WI38 (cell line): ENCODE measurements at regions not wholly inside any gene's neighbourhood (a gene's known extent, or its start where the extent isn't known, plus 50 kb on each side); places are given as distances from the start of the nearest gene placed in this dataset.

ENCODE experiments used
- H3K4me3 ChIP-seq: 2 replicates; pipeline ENCODE4 v1.5.1; 2011; ENCODE audit warnings: low read depth, mild to moderate bottlenecking, control low read depth, low read length
- TF ChIP-seq, protein P1 (sequence below): IDR thresholded peaks from 2 replicates; pipeline ENCODE4 v1.5.1; 2012; ENCODE audit warnings: low read depth, mild to moderate bottlenecking, control low read depth, low read length

DNA sequence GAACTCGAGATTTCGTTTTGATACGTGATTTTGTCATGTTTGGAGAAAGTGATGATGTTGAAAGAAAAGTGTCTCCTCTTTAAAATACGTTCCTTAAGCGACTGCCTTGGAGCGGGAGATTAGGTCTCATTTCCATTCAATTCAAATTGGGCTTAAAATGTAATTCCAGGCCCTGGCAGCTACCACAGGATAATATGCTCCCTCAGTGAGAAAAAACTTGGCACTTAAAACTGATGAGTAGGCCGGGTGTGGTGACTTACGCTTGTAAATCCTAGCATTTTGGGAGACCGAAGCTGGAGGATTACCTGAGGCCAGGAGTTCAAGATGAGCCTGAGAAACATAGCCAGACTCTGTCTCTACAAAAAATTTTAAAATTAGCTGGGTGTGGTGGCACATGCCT is 146.3 kb upstream of the L3MBTL4 start:
- TF ChIP-seq, protein P1, sequence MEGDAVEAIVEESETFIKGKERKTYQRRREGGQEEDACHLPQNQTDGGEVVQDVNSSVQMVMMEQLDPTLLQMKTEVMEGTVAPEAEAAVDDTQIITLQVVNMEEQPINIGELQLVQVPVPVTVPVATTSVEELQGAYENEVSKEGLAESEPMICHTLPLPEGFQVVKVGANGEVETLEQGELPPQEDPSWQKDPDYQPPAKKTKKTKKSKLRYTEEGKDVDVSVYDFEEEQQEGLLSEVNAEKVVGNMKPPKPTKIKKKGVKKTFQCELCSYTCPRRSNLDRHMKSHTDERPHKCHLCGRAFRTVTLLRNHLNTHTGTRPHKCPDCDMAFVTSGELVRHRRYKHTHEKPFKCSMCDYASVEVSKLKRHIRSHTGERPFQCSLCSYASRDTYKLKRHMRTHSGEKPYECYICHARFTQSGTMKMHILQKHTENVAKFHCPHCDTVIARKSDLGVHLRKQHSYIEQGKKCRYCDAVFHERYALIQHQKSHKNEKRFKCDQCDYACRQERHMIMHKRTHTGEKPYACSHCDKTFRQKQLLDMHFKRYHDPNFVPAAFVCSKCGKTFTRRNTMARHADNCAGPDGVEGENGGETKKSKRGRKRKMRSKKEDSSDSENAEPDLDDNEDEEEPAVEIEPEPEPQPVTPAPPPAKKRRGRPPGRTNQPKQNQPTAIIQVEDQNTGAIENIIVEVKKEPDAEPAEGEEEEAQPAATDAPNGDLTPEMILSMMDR: no peak
- H3K4me3 ChIP-seq: no peak overlapping the region

DNA sequence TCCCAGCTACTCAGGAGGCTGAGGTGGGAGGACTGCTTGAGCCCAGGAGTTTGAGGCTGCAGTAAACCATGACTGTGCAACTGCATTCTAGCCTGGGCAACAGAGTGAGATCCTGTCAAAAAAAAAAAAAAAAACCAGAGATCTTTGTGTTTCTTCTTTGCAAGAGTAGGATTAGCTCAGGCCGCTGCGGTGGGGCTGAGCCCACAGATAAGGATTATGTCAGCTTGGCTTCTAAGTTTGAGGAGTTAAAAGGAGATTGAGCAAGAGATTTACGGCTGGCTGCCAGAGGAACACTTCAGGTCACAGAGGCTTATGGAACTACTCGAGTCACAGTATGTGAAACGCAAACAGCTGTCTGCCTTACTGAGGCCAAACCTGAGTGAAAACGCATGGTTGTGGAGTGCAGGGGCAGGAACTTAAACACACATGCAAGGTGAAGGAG is 146.7 kb upstream of the L3MBTL4 start:
- TF ChIP-seq, protein P1: no peak
- no peak overlapping the region for H3K4me3 ChIP-seq

DNA sequence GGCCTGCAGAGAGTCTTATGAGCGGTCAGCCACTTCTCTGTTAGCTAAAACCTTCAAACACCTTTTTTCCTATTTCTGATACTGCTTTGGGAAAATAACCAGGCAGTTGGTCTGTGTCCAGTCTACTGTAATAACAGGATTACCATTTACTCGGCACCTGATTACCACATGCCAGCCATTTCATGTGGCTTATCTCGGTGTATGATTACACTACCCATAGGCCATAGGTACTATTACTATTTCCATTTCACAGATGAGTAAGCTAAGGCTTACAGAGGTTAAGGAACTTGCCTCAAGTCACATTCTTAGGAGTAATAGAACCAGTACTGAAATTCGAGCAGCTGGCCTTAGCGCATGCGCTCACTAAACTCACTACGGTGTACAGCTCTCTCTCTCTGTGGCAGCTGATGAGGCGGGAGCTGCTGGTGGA is 147.2 kb upstream of the L3MBTL4 start:
- TF ChIP-seq, protein P1: no peak
- H3K4me3 ChIP-seq: no peak overlapping the region

DNA sequence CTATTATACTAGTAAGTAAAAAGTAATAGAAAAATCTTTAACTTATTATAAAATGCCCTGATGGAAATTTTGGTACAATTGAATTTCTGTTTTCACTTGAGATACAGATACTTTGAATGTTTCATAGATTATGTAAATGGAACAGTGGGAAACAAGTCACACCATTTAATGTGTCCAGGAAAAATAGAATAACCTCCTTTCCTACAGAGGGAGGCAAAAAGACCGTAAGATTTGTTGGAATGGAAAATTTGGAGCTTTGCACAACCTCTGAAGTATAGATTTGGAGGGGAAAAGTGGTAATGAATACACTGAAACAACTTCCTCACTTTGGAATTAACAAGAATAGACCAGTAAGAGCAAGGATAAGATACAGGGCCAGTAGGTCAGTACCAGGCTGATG is 149.2 kb upstream of the L3MBTL4 start:
- no peak overlapping the region for H3K4me3 ChIP-seq
- TF ChIP-seq, protein P1: no peak

DNA sequence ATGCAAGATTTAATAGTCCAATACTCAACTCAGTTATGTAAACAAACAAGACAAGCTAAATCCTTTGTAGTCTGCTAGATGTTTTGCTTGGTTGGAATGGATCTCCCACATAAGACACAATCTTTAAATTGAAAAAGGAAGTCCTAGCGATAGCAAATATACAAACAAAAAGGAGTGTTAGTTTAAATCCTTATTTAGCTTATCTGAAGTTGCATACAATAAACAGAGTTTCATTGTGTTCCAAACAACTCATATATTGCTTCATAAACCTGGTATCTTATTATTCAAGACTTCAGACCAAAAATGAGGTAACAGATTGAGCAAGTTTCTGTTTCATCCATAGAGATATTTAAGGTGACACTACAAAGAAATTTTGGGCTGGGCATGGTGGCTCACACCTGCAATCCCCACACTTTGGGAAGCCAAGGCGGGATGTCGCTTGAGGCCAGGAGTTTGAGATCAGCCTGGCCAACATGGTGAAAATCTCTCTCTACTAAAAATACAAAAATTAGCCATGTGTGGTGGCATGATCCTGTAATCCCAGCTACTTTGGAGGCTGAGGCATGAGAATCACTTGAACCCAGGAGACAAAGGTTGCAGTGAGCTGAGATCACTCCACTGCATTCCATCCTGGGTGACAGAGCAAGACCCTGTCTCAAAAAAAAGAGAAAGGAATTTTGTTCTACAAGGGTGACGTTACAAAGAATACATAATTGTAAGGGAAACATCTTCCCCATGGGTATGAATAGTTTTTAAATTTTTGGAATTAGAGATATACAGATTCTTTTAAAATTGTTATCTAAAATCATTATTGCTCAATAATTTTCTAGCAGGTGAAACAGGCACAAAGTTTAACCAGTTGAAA is 150.5 kb upstream of the L3MBTL4 start:
- no peak overlapping the region for H3K4me3 ChIP-seq
- TF ChIP-seq, protein P1: no peak

DNA sequence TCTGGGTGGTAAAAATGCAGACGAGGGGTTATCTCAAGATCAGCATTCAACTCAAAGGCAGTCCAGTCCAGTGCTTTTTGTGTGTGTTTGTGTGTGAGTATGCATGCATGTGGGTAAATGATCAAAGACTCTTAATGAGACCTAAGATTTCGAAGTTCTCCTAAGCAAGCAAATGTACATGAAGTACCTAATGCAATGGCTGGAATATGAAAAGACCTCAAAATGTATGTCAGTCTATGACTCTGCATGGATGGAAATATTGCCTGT is 151.0 kb upstream of the L3MBTL4 start:
- TF ChIP-seq, protein P1: no peak

DNA sequence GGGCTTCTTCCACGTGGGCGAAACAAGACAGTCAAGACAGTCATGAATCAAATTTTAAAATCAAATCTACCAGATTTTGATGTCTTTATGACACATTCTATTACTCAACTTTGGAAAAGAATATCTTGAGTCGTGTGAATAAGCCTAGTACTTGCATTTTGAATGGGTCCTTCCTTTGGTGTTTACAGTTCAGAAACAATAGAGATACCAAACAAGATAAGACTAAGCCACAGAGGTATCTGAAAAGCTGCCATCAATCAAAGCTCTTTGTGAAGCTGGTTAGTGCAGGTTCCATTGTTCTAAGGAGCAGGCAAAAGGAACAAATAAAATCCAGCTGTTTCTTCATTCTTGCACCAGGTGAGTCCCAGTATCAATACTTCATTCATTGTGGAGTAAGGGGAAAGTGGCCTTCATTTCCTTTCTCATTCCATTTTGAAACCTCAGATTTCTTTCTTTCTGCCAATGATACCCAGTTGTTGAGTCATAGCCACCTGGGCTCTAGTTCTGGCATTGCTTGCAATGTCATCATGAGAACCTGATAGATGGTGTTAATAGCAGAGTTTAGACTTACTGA is 151.7 kb upstream of the L3MBTL4 start:
- TF ChIP-seq, protein P1: no peak
- H3K4me3 ChIP-seq: no peak overlapping the region

More for the DNA sequence above, 151.0 kb upstream of the L3MBTL4 start:
- H3K4me3 ChIP-seq: no peak overlapping the region
